Muscle of leg (tissue), 3 donors: ENCODE measurements at regions not wholly inside any gene's neighbourhood (a gene's known extent, or its start where the extent isn't known, plus 50 kb on each side); places are given as distances from the start of the nearest gene placed in this dataset.

ENCODE experiments used
- DNase-seq: peaks from one replicate; pipeline ENCODE4 v3.0.0; 2013
- H3K27ac ChIP-seq: one replicate; pipeline ENCODE4 v1.5.1; 2013; ENCODE audit warnings: mild to moderate bottlenecking, low read length, control low read depth
- H3K27me3 ChIP-seq: one replicate; pipeline ENCODE4 v1.6.1; 2013; ENCODE audit warnings: low read length; ENCODE audit not compliant: control insufficient read depth, insufficient read depth
- H3K36me3 ChIP-seq: one replicate; pipeline ENCODE4 v1.6.1; 2013; ENCODE audit warnings: low read length; ENCODE audit not compliant: control insufficient read depth, insufficient read depth
- H3K4me1 ChIP-seq: one replicate; pipeline ENCODE4 v1.6.1; 2013; ENCODE audit warnings: low read length; ENCODE audit not compliant: control insufficient read depth, insufficient read depth
- H3K4me3 ChIP-seq: one replicate; pipeline ENCODE4 v1.5.1; 2013; ENCODE audit warnings: low read length, control low read depth
- H3K9me3 ChIP-seq: replicated peaks from 2 replicates; pipeline ENCODE4 v1.6.1; 2013; ENCODE audit warnings: low read depth, low read length; ENCODE audit not compliant: control insufficient read depth
- WGBS: methylation state at CpG from one replicate; pipeline ENCODE4 v1.1.5; 2013; ENCODE audit warnings: missing lambda C conversion rate; ENCODE audit not compliant: insufficient coverage; 5-methylcytosine and 5-hydroxymethylcytosine counted together

GRCh38 chr12:94756789-94757188, 106.4 kb upstream of the TMCC3 start:
- no peaks in the 10 kb centered on the region for H3K27me3 ChIP-seq
- H3K4me3 ChIP-seq = no peak overlapping the region
- no peaks in the 10 kb centered on the region for H3K36me3 ChIP-seq
- no CpG with 5 or more reads among the region's 2 CpGs for WGBS
- H3K27ac ChIP-seq = no peak overlapping the region
- no peak for DNase-seq
- no peaks in the 10 kb centered on the region for H3K4me1 ChIP-seq
- H3K9me3 ChIP-seq = no peaks in the 10 kb centered on the region

GRCh38 chr12:94755598-94755997, 105.2 kb upstream of the TMCC3 start:
- no peak for DNase-seq
- H3K9me3 ChIP-seq = no peaks in the 10 kb centered on the region
- no peaks in the 10 kb centered on the region for H3K36me3 ChIP-seq
- no peaks in the 10 kb centered on the region for H3K4me1 ChIP-seq
- no peaks in the 10 kb centered on the region for H3K27me3 ChIP-seq
- H3K4me3 ChIP-seq = no peak overlapping the region
- H3K27ac ChIP-seq = no peak overlapping the region
- no CpG with 5 or more reads among the region's 4 CpGs for whole genome bisulfite sequencing

- no peaks in the 10 kb centered on the region for H3K4me1 ChIP-seq
- no peaks in the 10 kb centered on the region for H3K9me3 ChIP-seq
- H3K36me3 ChIP-seq = no peaks in the 10 kb centered on the region
- no peak for DNase-seq
- H3K27me3 ChIP-seq = no peaks in the 10 kb centered on the region
- H3K4me3 ChIP-seq = no peak overlapping the region
- no peak overlapping the region for H3K27ac ChIP-seq
These were observed 104.3 kb upstream of the TMCC3 start for GRCh38 chr12:94754653-94755052.

GRCh38 chr12:94753036-94753679, 102.8 kb upstream of the TMCC3 start:
- 79% methylated on average over 6 of the region's 7 CpGs for WGBS
- H3K9me3 ChIP-seq = no peaks in the 10 kb centered on the region
- H3K36me3 ChIP-seq = no peaks in the 10 kb centered on the region
- DNase-seq = no peak
- H3K4me3 ChIP-seq = no peak overlapping the region
- H3K27ac ChIP-seq = no peak overlapping the region
- no peaks in the 10 kb centered on the region for H3K27me3 ChIP-seq
- no peaks in the 10 kb centered on the region for H3K4me1 ChIP-seq

- Histone ChIP-seq H3K27ac (no peak overlapping the region), H3K4me3 (no peak overlapping the region), H3K4me1 (no peaks in the 10 kb centered on the region), H3K9me3 (no peaks in the 10 kb centered on the region), H3K36me3 (no peaks in the 10 kb centered on the region), H3K27me3 (no peaks in the 10 kb centered on the region)
- no peak for DNase-seq
- WGBS = 55% methylated on average over 4 of the region's 6 CpGs
These were observed 100.5 kb upstream of the TMCC3 start for GRCh38 chr12:94750864-94751263.

GRCh38 chr12:94749890-94750289, 99.5 kb upstream of the TMCC3 start:
- no peak overlapping the region for H3K27ac ChIP-seq
- DNase-seq = no peak
- H3K36me3 ChIP-seq = no peaks in the 10 kb centered on the region
- H3K9me3 ChIP-seq = no peaks in the 10 kb centered on the region
- 83% methylated on average over 6 of the region's 6 CpGs for WGBS
- H3K4me3 ChIP-seq = no peak overlapping the region
- no peaks in the 10 kb centered on the region for H3K4me1 ChIP-seq
- H3K27me3 ChIP-seq = no peaks in the 10 kb centered on the region

GRCh38 chr12:94749455-94749854, 99.1 kb upstream of the TMCC3 start:
- Histone ChIP-seq H3K4me1 (no peaks in the 10 kb centered on the region), H3K27me3 (no peaks in the 10 kb centered on the region), H3K36me3 (no peaks in the 10 kb centered on the region), H3K4me3 (no peak overlapping the region), H3K27ac (no peak overlapping the region), H3K9me3 (no peaks in the 10 kb centered on the region)
- no peak for DNase-seq
- WGBS = no CpG with 5 or more reads among the region's 7 CpGs

- no peak overlapping the region for H3K27ac ChIP-seq
- no CpG with 5 or more reads among the region's 10 CpGs for WGBS
These were observed 98.5 kb upstream of the TMCC3 start for GRCh38 chr12:94748726-94749421.

GRCh38 chr12:94745562-94745961, 95.2 kb upstream of the TMCC3 start:
- no peak for DNase-seq
- no peak overlapping the region for H3K4me3 ChIP-seq
- WGBS = 65% methylated on average over 4 of the region's 4 CpGs

More at GRCh38 chr12:94748726-94749421, 98.5 kb upstream of the TMCC3 start:
- Histone ChIP-seq H3K4me1 (no peaks in the 10 kb centered on the region), H3K27me3 (no peaks in the 10 kb centered on the region), H3K9me3 (no peaks in the 10 kb centered on the region), H3K36me3 (no peaks in the 10 kb centered on the region), H3K4me3 (no peak overlapping the region)
- DNase-seq = no peak

GRCh38 chr12:94743174-94743573, 92.8 kb upstream of the TMCC3 start:
- H3K4me3 ChIP-seq = no peak overlapping the region
- no peaks in the 10 kb centered on the region for H3K27me3 ChIP-seq
- H3K36me3 ChIP-seq = no peaks in the 10 kb centered on the region
- H3K4me1 ChIP-seq = no peaks in the 10 kb centered on the region
- H3K9me3 ChIP-seq = no peaks in the 10 kb centered on the region
- WGBS = no CpG with 5 or more reads among the region's 3 CpGs
- DNase-seq = no peak
- no peak overlapping the region for H3K27ac ChIP-seq

More at GRCh38 chr12:94745562-94745961, 95.2 kb upstream of the TMCC3 start:
- Histone ChIP-seq H3K36me3 (no peaks in the 10 kb centered on the region), H3K27ac (no peak overlapping the region), H3K4me1 (no peaks in the 10 kb centered on the region), H3K27me3 (no peaks in the 10 kb centered on the region), H3K9me3 (no peaks in the 10 kb centered on the region)
